ENCODE measurements at regions not wholly inside any gene's neighbourhood (a gene's known extent, or its start where the extent isn't known, plus 50 kb on each side); places are given as distances from the start of the nearest gene placed in this dataset.
A peak's percentile ranks its signal among the peaks of the same experiment; 100 is the strongest.

DNA sequence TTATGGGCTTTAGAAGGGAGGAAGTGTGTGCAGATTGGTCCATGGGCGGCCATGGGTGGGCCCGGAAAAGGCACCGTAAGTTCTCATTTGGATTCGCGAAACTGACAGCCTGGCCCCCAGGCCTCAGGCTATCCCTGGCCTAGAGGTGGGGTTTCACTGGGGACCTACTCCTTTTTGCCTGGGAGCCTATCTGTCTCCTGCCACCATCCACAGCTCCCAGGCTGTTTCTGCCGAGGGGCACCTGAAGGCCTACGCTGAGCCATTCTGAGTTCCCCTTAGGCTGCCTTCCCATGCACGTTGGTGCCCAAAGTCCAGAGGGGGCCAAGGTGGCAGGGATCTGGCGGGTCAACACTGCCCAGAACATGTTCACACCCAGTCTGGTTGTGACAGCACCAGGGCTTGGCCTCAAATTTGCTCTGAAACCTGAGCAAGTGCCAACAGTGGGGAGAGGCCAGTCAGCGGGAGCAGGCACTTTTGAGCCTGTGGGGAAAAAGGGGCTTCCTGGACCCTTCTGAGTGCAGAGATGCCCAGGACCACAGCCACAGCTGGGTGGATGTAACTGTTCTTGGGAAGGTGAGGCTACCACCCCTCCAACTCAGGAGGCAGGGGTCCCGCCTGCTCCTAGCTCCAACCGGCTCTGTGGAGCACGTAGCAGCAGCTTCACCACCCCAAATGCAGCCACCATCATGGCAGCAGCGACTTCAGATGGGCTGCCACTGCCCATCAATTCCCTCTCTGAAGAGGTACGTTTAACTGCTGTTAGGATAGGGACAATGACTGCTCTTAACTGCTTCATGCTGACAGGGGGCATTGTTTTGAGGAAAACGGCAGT lies 73.6 kb upstream of the ZNF804A start (continued):
- TF ChIP-seq, protein P1, sequence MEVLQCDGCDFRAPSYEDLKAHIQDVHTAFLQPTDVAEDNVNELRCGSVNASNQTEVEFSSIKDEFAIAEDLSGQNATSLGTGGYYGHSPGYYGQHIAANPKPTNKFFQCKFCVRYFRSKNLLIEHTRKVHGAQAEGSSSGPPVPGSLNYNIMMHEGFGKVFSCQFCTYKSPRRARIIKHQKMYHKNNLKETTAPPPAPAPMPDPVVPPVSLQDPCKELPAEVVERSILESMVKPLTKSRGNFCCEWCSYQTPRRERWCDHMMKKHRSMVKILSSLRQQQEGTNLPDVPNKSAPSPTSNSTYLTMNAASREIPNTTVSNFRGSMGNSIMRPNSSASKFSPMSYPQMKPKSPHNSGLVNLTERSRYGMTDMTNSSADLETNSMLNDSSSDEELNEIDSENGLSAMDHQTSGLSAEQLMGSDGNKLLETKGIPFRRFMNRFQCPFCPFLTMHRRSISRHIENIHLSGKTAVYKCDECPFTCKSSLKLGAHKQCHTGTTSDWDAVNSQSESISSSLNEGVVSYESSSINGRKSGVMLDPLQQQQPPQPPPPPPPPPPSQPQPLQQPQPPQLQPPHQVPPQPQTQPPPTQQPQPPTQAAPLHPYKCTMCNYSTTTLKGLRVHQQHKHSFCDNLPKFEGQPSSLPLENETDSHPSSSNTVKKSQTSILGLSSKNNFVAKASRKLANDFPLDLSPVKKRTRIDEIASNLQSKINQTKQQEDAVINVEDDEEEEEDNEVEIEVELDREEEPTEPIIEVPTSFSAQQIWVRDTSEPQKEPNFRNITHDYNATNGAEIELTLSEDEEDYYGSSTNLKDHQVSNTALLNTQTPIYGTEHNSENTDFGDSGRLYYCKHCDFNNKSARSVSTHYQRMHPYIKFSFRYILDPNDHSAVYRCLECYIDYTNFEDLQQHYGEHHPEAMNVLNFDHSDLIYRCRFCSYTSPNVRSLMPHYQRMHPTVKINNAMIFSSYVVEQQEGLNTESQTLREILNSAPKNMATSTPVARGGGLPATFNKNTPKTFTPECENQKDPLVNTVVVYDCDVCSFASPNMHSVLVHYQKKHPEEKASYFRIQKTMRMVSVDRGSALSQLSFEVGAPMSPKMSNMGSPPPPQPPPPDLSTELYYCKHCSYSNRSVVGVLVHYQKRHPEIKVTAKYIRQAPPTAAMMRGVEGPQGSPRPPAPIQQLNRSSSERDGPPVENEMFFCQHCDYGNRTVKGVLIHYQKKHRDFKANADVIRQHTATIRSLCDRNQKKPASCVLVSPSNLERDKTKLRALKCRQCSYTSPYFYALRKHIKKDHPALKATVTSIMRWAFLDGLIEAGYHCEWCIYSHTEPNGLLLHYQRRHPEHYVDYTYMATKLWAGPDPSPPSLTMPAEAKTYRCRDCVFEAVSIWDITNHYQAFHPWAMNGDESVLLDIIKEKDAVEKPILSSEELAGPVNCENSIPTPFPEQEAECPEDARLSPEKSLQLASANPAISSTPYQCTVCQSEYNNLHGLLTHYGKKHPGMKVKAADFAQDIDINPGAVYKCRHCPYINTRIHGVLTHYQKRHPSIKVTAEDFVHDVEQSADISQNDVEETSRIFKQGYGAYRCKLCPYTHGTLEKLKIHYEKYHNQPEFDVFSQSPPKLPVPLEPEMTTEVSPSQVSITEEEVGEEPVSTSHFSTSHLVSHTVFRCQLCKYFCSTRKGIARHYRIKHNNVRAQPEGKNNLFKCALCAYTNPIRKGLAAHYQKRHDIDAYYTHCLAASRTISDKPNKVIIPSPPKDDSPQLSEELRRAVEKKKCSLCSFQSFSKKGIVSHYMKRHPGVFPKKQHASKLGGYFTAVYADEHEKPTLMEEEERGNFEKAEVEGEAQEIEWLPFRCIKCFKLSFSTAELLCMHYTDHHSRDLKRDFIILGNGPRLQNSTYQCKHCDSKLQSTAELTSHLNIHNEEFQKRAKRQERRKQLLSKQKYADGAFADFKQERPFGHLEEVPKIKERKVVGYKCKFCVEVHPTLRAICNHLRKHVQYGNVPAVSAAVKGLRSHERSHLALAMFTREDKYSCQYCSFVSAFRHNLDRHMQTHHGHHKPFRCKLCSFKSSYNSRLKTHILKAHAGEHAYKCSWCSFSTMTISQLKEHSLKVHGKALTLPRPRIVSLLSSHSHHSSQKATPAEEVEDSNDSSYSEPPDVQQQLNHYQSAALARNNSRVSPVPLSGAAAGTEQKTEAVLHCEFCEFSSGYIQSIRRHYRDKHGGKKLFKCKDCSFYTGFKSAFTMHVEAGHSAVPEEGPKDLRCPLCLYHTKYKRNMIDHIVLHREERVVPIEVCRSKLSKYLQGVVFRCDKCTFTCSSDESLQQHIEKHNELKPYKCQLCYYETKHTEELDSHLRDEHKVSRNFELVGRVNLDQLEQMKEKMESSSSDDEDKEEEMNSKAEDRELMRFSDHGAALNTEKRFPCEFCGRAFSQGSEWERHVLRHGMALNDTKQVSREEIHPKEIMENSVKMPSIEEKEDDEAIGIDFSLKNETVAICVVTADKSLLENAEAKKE (CRISPR knock-in tag; IDR thresholded peaks at IDR 0.05), result no peak
- TF ChIP-seq JUNB (IDR thresholded peaks at IDR 0.05; ENCODE audit: unreplicated experiment) (no peak), CREB1 (CRISPR knock-in tag; IDR thresholded peaks at IDR 0.05; ENCODE audit: low read depth) (no peak), ZNF331 (CRISPR knock-in tag; IDR thresholded peaks at IDR 0.05; ENCODE audit: low read depth) (no peak)
- TF ChIP-seq, protein P2, sequence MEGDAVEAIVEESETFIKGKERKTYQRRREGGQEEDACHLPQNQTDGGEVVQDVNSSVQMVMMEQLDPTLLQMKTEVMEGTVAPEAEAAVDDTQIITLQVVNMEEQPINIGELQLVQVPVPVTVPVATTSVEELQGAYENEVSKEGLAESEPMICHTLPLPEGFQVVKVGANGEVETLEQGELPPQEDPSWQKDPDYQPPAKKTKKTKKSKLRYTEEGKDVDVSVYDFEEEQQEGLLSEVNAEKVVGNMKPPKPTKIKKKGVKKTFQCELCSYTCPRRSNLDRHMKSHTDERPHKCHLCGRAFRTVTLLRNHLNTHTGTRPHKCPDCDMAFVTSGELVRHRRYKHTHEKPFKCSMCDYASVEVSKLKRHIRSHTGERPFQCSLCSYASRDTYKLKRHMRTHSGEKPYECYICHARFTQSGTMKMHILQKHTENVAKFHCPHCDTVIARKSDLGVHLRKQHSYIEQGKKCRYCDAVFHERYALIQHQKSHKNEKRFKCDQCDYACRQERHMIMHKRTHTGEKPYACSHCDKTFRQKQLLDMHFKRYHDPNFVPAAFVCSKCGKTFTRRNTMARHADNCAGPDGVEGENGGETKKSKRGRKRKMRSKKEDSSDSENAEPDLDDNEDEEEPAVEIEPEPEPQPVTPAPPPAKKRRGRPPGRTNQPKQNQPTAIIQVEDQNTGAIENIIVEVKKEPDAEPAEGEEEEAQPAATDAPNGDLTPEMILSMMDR (conservative IDR thresholded peaks at IDR 0.05; ENCODE audit: low read depth in 2 of 2), result no peak

DNA sequence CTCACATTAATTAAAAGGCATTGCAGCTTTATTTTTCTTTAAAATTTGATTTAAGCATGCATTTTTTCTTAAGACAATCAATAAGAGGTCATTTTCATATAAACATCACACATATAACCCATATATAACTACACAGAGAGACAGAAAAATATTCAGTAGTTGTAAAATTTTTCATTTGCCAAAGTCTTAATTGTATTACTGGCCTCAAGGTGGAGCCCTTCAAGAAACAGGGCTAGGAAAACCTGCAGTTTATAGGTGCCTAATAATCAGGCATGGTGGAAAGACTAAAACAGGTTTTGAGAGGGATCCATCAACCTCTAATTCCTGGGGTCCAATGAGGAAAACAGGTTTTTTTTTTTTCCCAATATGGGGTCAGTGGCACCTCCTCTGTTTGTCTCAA lies 71.3 kb upstream of the ZNF804A start:
- Histone ChIP-seq H3F3A (replicated peaks; ENCODE audit: low read depth) (no peaks in the 10 kb centered on the region), H2AFZ (no peak overlapping the region), H3K27ac (ENCODE audit: low read depth) (no peak overlapping the region), H3K4me2 (no peak overlapping the region), H3K27me3 (ENCODE audit: insufficient read depth) (no peaks in the 10 kb centered on the region), H3K79me2 (replicated peaks; ENCODE audit: insufficient read depth) (no peaks in the 10 kb centered on the region), H4K20me1 (replicated peaks; ENCODE audit: insufficient read depth) (no peaks in the 10 kb centered on the region), H3K36me3 (ENCODE audit: insufficient read depth) (no peaks in the 10 kb centered on the region; the same call in 1 of the 2 replicates), H3K9me2 (ENCODE audit: insufficient read depth) (no peaks in the 10 kb centered on the region), H3K4me3 (no peak overlapping the region), H3K4me1 (ENCODE audit: insufficient read depth) (no peaks in the 10 kb centered on the region)
- Mint-ChIP-seq H3K36me3 (ENCODE audit: low read depth) (peaks cover 24% of the 10 kb centered on the region; the same call in 2 of the 3 replicates), H3K4me3 (no peak overlapping the region), H3K27ac (no peak overlapping the region), H3K27me3 (ENCODE audit: insufficient read depth, low read depth, poor library complexity) (peaks cover 2% of the 10 kb centered on the region), H3K9me3 (peaks cover 37% of the 10 kb centered on the region), H3K4me1 (no peaks in the 10 kb centered on the region)
- ATAC-seq (no peak), DNase-seq (ENCODE audit: low spot score) (peak; percentile 15)
- TF ChIP-seq, protein P2 (conservative IDR thresholded peaks at IDR 0.05; ENCODE audit: low read depth in 2 of 2), result peak; percentile 31 to 51
- TF ChIP-seq ZNF331 (CRISPR knock-in tag; IDR thresholded peaks at IDR 0.05; ENCODE audit: low read depth), result no peak
- no peak for TF ChIP-seq CREB1 (CRISPR knock-in tag; IDR thresholded peaks at IDR 0.05; ENCODE audit: low read depth)

All from GM23338 (cell line).